ENCODE measurements at regions not wholly inside any gene's neighbourhood (a gene's known extent, or its start where the extent isn't known, plus 50 kb on each side); places are given as distances from the start of the nearest gene placed in this dataset.

DNA sequence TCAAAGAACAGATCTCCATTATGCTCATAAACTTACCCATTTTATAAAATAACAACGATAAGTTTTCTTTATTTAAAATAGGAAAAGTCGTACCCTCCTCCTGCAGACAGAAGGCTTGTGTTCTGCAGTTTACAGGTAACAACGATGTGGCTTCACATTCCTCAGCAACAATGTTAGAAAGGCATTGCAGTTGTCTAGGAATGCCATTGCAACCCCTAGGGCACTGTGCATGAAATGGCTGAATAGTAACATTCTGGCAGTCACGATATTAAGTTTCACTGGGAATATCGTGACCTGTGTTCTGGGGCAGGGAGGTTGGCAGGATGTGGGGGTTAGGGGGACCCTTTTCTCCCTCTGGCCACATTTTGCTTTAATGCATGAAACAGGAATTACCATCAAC, 331.9 kb downstream of the DEPDC1B start:
- BruUV-seq (replicated peaks), result no TSS peak
- Mint-ChIP-seq H3K27me3 (ENCODE audit: insufficient read depth, unreplicated experiment) (peaks cover 38% of the 10 kb centered on the region), H3K4me1 (ENCODE audit: insufficient read depth, unreplicated experiment) (no peaks in the 10 kb centered on the region), H3K9me3 (ENCODE audit: unreplicated experiment) (no peaks in the 10 kb centered on the region), H3K36me3 (ENCODE audit: insufficient read depth, unreplicated experiment) (no peaks in the 10 kb centered on the region), H3K4me3 (ENCODE audit: unreplicated experiment) (no peak overlapping the region), H3K27ac (ENCODE audit: low read depth, unreplicated experiment) (no peak overlapping the region)
- TF ChIP-seq, protein P1, sequence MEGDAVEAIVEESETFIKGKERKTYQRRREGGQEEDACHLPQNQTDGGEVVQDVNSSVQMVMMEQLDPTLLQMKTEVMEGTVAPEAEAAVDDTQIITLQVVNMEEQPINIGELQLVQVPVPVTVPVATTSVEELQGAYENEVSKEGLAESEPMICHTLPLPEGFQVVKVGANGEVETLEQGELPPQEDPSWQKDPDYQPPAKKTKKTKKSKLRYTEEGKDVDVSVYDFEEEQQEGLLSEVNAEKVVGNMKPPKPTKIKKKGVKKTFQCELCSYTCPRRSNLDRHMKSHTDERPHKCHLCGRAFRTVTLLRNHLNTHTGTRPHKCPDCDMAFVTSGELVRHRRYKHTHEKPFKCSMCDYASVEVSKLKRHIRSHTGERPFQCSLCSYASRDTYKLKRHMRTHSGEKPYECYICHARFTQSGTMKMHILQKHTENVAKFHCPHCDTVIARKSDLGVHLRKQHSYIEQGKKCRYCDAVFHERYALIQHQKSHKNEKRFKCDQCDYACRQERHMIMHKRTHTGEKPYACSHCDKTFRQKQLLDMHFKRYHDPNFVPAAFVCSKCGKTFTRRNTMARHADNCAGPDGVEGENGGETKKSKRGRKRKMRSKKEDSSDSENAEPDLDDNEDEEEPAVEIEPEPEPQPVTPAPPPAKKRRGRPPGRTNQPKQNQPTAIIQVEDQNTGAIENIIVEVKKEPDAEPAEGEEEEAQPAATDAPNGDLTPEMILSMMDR (IDR thresholded peaks at IDR 0.05; ENCODE audit: unreplicated experiment), result no peak
- no peak for DNase-seq (ENCODE audit: unreplicated experiment)
- CTCF ChIA-PET, result interaction anchor here (0.6 kb wide), 1 partner anchor 1270 kb away, joined by 3 read pairs; no protein-coding TSS in a partner anchor
- POLR2A ChIA-PET, result no interaction called here
- intact Hi-C loops (cut with micrococcal nuclease), result no loop called here

DNA sequence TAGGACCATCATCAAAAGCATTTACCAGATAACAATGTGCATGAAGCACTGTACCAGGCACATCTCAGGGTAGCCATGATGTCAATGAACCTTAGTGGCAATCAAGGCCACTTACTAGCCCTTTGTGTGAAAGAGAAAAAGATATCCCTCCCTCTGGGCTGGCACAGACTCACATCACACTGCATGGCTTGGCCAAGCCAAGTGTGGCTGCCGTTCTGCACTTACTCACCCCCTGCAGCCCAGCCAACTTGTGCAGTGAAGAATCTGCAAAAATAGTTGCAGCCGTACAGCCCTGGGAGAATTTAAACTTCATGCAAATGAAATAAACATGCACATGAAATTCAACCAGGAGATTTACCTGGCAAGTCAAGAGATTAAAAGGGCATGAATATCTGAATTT, 333.5 kb downstream of the DEPDC1B start:
- BruUV-seq (replicated peaks), result no TSS peak
- no peak for DNase-seq (ENCODE audit: unreplicated experiment)
- TF ChIP-seq, protein P1 (IDR thresholded peaks at IDR 0.05; ENCODE audit: unreplicated experiment), result no peak
- H3K27ac Mint-ChIP-seq (ENCODE audit: low read depth, unreplicated experiment), result no peak overlapping the region
- POLR2A ChIA-PET, result interaction anchor here (0.7 kb wide), 1 partner anchor 268 kb away, joined by 5 read pairs; no protein-coding TSS in a partner anchor
- intact Hi-C loops (cut with micrococcal nuclease), result no loop called here
- H3K9me3 Mint-ChIP-seq (ENCODE audit: unreplicated experiment), result no peaks in the 10 kb centered on the region
- no peaks in the 10 kb centered on the region for H3K4me1 Mint-ChIP-seq (ENCODE audit: insufficient read depth, unreplicated experiment)
- no peaks in the 10 kb centered on the region for H3K36me3 Mint-ChIP-seq (ENCODE audit: insufficient read depth, unreplicated experiment)
- peaks cover 28% of the 10 kb centered on the region for H3K27me3 Mint-ChIP-seq (ENCODE audit: insufficient read depth, unreplicated experiment)
- CTCF ChIA-PET, result interaction anchor here (0.6 to 0.7 kb wide), 2 partner anchors 79 to 212 kb away, joined by 4 to 5 read pairs; no protein-coding TSS in a partner anchor
- no peak overlapping the region for H3K4me3 Mint-ChIP-seq (ENCODE audit: unreplicated experiment)

DNA sequence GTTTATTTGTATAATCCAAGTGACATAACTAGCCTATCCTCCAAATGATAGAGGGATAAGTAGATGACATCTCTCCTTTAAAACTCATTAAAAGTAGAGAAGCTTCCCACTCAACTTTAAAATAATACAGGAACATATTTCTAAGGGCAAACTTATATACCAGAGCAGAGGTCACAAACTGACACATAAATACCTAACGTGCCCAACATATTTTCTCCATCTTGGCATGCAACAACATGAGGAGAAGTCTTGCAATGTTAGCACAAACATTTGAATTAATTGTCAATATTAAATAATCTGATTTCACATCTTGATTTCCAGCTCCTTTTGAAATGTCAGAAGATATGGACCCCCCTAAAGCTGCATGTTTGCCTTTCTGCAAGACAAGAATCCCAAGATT, 335.0 kb downstream of the DEPDC1B start:
- ChIA-PET POLR2A (no interaction called here), CTCF (no interaction called here)
- Mint-ChIP-seq H3K27me3 (ENCODE audit: insufficient read depth, unreplicated experiment) (peaks cover 38% of the 10 kb centered on the region), H3K4me3 (ENCODE audit: unreplicated experiment) (no peak overlapping the region), H3K9me3 (ENCODE audit: unreplicated experiment) (no peaks in the 10 kb centered on the region), H3K27ac (ENCODE audit: low read depth, unreplicated experiment) (no peak overlapping the region), H3K36me3 (ENCODE audit: insufficient read depth, unreplicated experiment) (no peaks in the 10 kb centered on the region), H3K4me1 (ENCODE audit: insufficient read depth, unreplicated experiment) (no peaks in the 10 kb centered on the region)
- TF ChIP-seq, protein P1 (IDR thresholded peaks at IDR 0.05; ENCODE audit: unreplicated experiment), result no peak
- BruUV-seq (replicated peaks), result no TSS peak
- DNase-seq (ENCODE audit: unreplicated experiment), result no peak
- intact Hi-C loops (cut with micrococcal nuclease), result no loop called here

DNA sequence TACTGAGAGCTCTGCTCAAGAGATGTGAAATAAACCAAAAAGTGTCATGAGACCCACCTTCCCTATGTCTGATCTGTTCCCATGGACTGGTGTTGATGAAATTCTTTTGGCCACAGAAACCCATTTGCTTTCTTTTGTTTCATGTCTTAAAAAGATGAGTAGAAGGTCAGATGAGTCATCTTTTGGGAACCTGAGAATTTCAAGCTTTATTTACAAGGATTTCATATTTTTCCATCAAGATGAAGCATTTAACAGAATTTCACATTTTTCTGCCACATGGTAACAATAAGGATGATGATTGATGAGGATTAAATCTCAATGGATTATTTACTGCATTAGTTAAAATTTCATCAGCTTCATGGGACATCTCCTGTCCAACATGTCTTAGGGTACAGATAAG, 337.8 kb downstream of the DEPDC1B start:
- TF ChIP-seq, protein P1 (IDR thresholded peaks at IDR 0.05; ENCODE audit: unreplicated experiment), result no peak
- Mint-ChIP-seq H3K27ac (ENCODE audit: low read depth, unreplicated experiment) (no peak overlapping the region), H3K4me1 (ENCODE audit: insufficient read depth, unreplicated experiment) (no peaks in the 10 kb centered on the region), H3K27me3 (ENCODE audit: insufficient read depth, unreplicated experiment) (peaks cover 47% of the 10 kb centered on the region), H3K36me3 (ENCODE audit: insufficient read depth, unreplicated experiment) (no peaks in the 10 kb centered on the region), H3K9me3 (ENCODE audit: unreplicated experiment) (no peaks in the 10 kb centered on the region), H3K4me3 (ENCODE audit: unreplicated experiment) (no peak overlapping the region)
- POLR2A ChIA-PET, result no interaction called here
- DNase-seq (ENCODE audit: unreplicated experiment), result peak; percentile 5
- no TSS peak for BruUV-seq (replicated peaks)
- CTCF ChIA-PET, result interaction anchor here (0.7 to 0.9 kb wide), 3 partner anchors 14 to 552 kb away, joined by 3 to 5 read pairs (median 4); no protein-coding TSS in a partner anchor
- intact Hi-C loops (cut with micrococcal nuclease), result no loop called here

All from MCF 10A (cell line).